Astrocyte of the hippocampus (primary cell): ENCODE measurements at regions not wholly inside any gene's neighbourhood (a gene's known extent, or its start where the extent isn't known, plus 50 kb on each side); places are given as distances from the start of the nearest gene placed in this dataset.
"Not testable (repeated sequence)": the region's sequence is repeated elsewhere in the genome, so short reads cannot be mapped to it uniquely, and the experiment has no call there.

Experiments
- DNase-seq: peaks from one replicate; pipeline ENCODE4 v3.0.0; 2011; ENCODE audit warnings: low read depth, low spot score

GRCh38 chrX:83749736-83750135 is 111.2 kb upstream of the CYLC1 start:
- DNase-seq: not testable (repeated sequence)

DNA sequence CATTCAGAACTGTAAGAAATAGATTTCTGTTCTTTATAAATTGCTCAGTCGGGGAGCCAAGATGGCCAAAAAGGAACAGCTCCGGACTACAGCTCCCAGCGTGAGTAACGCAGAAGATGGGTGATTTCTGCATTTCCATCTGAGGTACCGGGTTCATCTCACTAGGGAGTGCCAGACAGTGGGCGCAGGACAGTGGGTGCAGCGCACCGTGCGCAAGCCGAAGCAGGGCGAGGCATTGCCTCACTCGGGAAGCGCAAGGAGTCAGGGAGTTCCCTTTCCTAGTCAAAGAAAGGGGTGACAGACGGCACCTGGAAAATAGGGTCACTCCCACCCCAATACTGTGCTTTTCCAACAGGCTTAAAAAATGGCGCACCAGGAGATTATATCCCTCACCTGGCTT is 110.5 kb upstream of the CYLC1 start:
- not testable (repeated sequence) for DNase-seq

GRCh38 chrX:83759872-83760271 is 101.1 kb upstream of the CYLC1 start:
- peak; percentile 10 for DNase-seq

DNA sequence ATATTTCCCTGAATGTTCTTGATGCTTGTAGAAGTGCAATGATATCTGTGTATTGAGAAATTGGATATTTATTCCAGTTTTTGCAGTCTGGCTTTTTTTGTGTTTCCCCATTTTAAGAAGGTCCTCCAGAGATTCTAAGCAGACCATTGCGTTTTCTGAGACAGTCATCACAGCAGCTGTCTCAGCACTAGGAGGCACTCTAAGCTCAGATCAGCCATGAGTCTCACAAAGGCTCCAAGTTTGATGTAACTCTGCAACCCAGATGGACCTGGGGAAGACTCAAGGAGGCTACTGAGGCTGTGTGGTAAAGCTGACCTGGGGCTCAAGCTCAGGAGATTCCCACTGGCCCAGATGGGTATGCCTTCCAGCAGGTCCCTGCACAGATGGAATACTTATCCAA is 89.3 kb upstream of the CYLC1 start:
- DNase-seq: no peak
